ENCODE measurements at regions not wholly inside any gene's neighbourhood (a gene's known extent, or its start where the extent isn't known, plus 50 kb on each side); places are given as distances from the start of the nearest gene placed in this dataset.

DNA sequence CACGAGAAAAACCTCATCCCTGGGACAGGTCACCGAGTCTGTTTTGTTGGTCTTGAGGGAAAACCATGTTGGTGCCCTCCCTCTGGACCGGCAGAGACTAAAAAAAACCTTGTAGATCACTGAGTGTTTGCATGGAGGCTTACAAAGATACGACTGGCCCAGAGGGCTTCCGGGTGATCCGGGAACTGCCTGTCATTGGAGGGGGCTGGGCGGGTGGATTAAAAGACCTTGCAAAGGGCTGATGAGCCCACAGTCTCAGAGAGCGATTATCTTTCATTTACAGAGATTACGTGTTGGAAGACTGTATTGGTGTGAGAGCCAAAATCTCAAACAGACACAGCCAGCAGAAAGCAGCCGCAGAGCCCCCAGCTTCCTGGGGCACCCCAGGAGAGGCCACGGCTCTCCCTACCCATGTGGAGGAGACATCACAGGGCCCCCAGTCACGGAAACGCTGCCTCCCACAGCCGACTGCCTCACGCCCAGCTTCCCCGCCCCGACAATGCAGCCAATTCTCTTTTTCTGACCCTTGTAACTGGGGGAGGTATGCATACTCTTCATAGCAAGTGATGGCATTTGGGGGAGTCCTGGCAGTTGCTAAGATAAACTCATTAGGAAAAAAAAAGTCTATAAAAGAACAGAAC is 426.4 kb downstream of the CTTN start:
- no peak for DNase-seq (ENCODE audit: low spot score)

DNA sequence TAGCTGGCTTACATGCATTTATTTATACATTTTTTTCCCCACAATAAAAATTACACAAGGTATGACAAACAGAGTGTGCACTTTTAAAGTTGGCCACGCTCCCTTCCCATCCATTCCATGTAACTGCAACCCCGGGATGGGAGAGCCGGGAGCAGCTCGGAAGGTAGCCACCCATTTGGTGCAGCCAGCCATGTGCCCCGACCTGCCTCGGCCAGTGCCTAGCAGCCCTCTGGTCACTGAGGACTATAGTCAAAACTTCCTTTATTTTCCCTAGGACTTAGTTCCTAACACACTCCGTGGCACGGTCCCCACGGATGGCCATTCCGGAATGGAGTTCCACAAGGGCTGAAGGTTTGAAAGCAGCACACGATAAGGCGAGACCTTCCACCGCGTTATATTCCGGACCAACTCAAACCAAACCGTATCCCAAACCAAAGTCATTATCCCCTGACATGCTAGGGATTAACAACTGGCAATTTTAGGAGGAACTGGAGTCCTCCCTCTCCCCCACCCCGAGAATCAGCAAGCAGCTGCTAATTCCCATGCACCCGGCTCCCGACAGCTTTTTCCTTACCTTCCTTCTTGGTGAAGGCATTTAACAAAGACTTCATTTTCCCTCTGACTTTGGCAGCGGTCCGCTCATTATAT is 426.4 kb downstream of the SHANK2 start:
- DNase-seq (ENCODE audit: low spot score): no peak

DNA sequence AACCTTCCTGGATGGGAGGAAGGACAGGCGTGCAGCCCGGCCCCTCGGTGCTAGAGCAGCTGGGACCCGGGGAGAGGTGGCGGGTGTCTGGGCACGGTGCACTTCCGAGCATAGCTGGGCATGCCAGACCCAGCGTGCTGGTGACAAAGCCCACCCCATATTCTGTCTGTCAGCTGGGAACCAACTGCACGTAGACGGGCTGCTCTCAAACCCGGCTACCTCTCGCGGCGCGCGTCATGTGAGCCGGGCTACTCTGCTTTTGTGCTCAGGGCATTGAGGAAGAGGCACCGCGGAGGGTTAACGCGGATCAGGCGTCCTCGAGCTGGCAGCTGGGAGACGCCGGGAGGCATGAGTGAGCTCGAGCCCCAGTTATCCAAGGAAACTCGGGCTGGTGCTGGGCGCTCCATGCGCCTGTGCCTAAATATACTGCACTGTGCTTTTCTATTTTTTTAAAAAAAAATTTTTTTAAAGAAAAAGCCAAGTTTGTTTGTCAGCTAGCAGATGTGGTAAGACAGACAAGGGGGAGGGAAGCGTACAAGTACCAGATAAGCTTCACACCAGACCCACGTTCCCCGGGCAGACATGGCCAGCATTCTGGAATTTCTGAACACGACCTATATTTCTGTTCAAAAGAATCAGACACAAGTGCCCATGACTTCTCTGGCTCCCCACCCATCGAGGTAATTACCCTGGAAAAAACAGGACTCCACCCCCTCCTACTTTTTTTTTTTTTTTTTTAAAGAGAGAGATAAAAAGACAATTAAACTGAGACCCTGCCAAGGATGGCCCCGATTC is 425.6 kb downstream of the SHANK2 start:
- no peak for DNase-seq (ENCODE audit: low spot score)

DNA sequence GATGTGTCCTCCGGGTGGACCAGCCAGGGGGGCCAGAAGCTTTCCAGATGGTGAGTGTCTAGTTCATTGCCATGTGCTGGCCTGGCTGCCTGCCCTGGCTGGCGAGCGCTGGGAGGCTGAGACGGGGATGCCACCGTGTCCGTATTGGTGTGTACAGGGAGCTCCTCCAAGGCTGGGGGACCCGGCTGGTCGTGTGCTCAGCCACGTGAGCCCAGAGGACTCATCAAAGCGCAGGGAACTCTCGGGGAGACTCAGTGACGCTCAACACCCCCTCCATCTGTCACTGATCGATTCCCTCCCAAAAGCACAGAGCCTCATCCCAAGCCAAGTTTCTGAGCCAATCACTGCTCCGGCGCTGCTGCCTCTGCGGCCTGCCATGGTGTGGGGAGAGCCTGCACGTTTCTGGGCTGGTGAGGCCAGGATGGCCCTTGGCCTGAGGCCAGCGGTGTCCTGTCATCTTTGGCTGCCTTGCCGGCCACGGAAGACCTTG is 423.7 kb downstream of the SHANK2 start:
- DNase-seq (ENCODE audit: low spot score): no peak

DNA sequence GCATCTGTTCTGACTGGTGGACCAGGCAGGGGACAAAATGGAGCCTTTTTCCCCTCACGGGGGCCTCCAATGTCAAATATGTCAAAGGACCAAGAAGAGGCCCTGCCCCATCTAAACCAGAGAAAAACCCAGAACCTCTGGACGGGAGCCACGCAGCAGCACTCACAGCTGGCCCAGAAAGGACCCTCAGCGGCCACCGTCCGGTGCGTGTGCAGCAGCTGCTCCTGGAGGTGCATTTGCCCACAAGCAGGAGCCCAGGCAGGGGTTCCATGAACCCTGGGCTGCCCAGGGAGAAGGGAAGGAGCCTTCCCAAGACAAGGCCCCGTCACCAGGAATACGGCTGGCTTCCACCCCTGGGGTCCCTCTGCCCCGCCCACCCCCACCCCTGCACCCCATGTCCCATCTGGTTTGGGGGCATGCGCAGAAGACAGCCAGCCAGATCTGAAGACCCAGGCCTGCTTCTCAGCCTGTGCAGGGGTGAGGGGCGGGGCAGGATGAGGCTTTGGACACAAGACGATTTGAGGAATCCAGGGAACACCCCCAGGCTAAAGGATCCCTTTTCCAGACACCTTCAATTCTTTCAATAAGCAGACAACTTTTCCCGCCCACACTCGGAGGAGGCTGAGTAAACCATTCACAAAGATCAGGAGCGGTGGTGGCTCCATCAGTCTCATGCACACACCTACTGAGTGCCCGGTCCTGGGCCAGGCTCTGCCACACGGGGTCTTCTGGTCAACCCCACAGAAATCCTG is 423.1 kb downstream of the SHANK2 start:
- no peak for DNase-seq (ENCODE audit: low spot score)

DNA sequence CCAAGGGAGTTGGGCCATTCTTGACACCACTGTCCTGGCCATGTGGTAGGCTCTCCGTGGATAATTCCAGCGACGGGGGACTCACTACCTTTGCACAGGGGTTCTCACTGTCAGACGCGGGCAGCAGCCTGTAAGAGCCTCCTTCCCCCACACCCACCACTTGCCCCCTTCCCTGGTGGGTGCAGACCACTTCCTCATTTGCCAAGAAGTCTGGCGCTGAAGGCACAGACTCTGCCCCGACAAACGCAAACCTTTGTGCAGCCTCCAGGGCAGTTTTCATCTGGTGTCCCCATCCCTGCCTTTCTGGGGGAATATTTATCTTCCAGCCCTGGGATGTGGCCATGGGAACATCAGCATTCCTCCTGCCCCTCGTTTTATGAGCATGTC is 422.5 kb downstream of the SHANK2 start:
- no peak for DNase-seq (ENCODE audit: low spot score)

DNA sequence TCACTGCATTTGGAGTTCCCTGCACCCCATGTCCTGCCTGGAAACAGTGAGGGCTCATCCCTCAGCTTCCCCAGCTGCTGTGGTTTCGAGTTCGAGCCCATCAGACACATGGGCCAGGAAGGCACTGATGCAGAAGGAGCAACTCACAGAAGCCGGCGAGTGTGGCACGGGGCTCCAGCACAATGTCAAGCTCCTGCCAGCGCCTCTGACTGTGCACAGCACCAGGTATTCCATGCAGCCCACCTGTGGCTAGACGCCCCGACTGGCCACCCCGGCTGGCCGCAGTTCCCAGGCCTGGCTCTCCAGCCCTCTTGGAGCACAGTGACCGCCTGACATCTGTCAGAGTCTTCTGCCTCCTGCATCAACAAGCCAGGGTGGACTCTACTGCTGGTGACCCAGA is 419.4 kb downstream of the SHANK2 start:
- DNase-seq (ENCODE audit: low spot score): no peak

DNA sequence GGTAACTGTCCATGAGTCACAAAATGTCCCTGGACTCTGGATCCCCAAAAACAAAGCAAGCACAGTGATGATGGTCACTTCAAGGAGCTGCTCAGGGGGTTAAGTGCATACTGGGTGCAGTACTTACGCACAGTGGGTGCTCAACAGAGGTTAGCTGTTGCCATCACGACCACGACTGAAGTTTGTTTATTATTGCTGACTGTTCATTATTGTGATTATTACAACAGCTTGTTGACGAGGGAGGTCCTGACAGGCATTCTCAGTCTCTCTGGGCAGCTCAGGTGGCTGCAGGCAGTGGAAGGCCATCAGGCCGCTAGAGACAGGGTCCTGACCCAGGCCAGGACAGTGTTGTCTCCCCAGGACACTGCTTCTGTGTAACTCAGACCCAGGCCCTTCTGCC is 418.8 kb downstream of the SHANK2 start:
- no peak for DNase-seq (ENCODE audit: low spot score)

DNA sequence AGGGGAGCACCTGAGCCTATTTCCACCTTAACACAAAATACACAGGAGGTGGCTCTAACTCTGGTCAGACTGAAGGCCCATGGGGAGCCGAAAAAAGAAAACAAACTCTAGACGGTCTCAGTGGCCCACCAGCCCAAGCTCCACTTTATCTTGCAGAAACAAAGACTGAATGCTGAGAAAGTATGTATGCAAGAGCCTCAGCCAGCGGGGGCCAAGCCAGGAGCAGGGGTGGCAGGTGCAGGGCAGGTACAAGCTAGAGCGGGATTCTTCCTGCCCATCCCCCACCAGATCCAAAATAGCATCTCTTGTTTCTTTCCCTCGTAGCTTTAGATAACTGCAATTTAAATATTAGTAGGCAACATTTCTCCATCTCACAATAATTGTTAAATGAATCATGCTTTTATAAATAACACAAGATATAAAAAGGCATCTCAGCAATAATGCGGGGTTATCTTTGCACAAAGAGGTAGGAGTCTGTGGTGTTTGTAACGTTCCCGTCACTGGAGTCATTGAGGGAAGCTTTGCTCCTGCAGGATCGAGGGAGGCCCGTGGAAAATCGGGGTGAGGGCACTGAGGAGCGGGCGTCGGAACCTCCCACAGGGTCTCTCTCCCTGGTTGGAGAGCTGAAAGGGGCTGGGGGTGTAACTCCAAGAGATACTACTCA is 418.0 kb downstream of the SHANK2 start:
- no peak for DNase-seq (ENCODE audit: low spot score)

DNA sequence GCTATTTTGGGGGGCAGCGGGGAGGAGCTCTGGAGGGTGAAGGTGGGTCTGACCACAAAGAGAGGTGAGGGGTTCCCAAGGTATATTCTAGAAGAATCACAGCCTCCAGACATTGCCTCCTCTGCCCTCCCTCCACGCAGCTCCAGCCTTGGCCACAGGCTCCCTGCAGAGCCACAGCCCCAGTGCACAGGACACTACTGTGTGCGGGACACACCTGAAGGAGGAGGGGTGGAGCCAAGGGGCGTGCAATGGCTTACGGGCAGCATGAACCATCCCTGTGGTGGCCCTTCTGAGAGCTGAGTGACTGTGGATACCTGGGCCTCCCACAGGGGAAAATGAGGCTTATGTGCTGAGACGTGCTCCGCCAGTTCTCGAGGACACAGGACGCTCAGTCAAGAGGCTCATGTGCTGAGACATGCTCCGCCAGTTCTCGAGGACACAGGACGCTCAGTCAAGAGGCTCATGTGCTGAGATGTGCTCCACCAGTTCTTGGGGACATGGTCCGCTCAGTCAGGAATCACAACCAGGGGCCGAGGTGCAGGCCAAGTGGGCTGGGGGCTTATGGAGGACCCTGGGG is 417.3 kb downstream of the SHANK2 start:
- DNase-seq (ENCODE audit: low spot score): no peak

DNA sequence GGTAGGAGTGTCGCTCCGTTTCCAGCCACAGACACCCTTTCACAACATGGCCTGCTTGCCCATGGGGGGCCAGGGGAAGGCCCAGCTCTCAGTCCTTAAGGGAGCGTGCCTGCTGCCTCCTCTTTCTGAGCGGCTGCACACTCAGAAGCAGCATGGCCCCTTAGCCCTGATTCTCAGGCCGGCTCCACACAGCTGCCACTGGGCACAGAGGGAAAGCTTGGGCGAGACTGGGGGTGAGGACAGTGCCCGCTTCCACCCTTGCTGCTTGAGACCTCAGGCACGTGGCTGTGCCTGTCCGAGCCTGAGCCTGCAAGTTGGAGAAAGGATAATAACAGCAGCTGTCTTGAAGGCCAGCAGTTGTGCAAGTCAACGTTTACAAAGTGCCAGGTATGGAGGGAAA is 416.3 kb downstream of the SHANK2 start:
- DNase-seq (ENCODE audit: low spot score): no peak

DNA sequence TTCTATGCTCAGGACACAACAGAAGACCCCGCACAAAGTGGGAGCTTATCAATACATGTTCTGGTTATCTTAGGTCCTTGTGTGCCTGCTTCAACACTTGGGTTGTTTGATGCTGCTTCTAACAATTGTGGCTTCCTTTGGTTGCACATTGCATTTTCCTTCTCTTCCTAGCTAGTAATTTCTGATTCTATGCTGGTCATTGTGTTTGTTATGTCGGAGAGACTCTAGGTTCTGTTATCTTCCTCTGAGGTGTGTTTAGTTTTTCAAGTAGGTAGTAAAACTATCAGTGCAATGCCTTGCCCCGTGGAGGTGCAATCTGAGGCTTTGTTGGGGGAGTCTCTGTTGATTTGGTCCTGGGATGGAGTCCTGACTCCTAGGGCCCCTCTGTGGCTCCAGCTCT is 414.2 kb downstream of the SHANK2 start:
- no peak for DNase-seq (ENCODE audit: low spot score)

DNA sequence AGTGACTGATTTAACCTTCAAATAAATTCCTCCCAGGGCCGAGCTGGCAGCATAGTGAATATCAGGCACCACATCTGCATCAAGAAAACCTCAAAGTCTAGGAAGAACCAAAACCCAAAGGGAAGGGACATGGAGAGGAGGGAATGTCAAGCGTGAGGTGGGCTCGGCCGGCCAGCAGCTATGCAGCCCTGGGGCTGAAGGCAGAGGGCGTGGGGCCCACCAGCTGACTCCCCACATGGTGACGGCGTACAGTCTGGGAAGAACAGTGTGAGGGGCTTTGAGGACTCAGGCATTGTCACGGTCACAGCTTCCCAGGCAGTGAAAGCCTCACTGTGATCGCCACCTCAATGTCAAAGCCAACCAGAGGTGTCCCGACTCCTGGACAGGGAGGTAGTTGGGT is 412.5 kb downstream of the SHANK2 start:
- DNase-seq (ENCODE audit: low spot score): no peak

DNA sequence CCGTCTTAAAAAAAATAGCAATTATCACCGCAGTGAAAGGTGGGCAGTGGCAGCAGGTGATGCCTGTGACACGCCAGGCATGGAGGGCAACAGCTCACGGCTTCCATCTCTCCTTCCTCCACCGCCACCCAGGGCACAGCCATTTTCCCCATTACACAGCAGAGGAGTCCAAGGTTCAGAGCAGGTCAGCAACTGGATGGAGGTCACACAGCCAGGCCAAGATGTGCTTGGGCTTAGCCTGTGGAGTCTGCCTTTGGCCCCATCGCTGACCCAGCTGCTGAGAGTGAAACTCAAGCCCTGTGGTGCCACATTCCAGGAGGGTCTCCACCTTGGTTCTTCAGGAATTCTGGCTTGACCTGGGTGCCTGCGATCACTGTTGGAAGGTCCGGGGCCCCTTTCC is 411.1 kb downstream of the SHANK2 start:
- no peak for DNase-seq (ENCODE audit: low spot score)

DNA sequence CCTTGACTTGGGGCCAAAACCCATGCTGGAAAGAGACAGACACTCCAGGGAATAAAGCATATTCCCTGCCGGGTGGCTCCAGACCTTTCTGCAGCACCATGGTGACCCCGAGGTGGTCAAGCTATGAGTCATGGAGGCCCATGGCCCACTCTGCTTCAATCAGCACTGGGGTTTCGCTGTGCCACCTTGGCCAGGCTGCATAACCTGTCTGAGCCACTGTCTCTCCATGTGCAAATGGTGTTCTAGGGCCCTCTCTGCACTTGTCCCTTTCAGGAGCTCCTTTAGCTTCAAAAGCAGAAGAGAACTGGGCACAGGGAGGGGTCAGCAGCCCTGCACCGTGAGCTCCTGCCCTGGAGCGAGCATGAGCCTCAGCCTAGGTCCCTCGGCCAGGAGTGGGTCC is 410.1 kb downstream of the SHANK2 start:
- DNase-seq (ENCODE audit: low spot score): no peak

DNA sequence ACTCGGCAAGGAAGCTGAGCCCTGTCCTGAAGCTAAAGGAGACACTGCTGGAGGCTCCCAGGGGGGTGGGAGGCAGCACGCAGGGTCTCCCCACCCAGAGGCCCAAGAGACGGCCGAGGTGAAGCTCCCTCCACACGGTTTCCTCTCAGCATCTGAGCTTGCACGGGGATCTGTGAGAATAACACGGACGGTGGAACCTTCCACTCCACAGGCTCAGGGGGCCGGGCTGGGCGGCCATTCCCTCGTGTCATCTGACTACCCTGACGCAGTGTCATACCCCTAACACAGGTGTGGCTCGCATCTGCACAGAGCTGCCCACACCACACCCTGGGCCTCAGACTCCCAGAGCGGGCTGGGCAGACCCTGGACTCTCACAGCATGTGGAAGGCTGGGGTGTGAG is 409.7 kb downstream of the SHANK2 start:
- DNase-seq (ENCODE audit: low spot score): no peak

DNA sequence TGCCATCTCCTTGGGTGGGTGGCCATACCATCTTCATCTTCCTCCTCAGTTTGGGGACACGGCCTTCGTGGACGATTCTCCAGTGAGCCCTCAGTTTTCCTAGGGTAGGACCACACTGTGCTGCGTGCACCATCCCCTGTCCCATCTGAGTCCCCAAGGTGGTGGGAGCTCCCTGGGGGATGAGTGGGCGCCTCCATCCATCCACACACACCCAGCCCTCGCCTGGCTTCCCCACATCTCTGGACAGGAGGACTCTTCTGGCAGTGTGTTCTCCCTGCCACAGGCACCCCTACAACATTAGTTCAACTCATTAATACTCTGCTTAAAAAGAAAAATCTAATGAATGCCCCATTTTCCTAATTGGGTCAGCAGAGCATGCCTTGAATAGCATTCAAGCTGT is 408.5 kb downstream of the SHANK2 start:
- no peak for DNase-seq (ENCODE audit: low spot score)

DNA sequence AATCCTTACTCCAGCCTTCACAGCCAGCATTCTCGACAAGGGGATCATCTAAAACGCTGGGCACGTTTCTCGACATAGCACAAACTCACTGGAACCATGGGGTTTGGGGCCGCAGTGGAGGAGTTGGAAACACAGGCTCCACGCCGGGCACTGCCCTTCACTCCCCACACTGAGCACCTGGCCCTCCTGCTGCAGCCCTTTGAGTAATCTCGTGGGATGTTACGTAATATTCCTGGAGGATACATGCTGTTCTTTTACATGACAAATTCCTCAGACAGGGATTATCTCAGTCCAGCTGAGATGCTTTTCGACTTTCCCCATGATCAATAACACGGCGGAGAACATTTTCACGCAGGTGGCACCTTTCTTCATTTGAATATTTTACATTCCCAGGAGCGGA is 408.0 kb downstream of the SHANK2 start:
- no peak for DNase-seq (ENCODE audit: low spot score)

DNA sequence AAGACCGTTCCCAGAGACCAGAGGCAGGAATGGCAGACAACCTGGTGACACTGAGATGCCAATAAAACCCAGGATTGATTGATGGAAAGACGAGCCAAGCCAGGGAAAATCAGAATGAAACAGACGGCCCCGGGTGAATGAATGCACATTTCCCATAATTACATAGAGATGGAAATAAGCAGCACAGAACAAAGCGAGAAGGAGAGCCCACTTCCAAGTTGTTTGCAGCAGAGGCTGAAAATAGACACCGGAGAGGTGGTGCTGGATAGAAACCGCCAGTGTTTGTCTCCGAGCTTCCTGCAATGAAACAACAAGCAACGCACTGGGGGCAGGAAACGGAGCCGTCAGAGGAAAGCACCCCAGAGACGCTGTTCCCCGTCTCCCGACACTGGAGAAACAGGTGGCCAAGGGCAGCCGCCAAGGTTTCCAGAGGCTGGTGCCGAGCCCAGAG is 406.8 kb downstream of the SHANK2 start:
- DNase-seq (ENCODE audit: low spot score): no peak

DNA sequence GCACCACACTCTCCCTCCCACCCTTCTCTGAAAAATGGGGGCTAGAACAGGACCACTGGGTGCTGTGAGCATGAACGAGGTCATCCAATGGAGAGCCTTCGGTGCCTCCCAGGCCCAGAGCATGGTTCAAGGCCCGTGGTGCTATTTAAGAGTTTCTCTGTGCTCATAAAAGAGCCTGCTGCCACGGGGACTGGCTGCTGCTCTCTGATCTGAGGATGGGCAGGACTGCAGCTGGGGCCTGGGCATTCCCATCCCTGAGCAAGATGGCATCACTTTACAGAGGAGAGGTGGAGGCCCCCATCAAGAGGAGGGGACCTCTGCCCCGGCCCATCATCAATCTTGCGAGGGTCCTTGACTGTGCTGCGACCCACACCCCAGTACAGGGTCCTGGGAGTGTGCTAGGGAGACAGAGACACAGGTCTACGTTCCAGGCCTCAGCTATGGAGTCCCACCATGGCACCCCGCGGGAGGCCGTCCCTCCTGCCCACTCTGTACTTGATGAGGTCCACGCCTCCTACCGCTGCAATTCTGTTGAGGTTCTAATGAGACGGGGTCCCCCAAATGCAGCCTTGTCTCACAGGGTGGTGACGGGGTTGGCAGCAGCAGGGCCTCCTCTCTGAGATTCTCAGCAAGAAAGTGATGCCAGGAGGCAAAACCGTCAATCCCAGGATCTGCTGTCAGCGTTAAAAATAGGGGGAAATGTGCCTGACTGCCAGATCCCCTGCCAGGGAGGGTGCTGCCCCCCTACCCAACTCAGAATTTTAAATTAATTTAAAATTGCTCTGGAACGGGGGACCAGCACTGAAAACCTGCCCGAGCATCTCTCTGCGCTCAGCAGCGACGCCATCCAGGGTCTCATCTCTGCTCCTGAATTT is 405.4 kb downstream of the SHANK2 start:
- DNase-seq (ENCODE audit: low spot score): no peak
